Activated CD8-positive, alpha-beta memory T cell treated with anti-CD3 and anti-CD28 coated beads for 4 hours (primary cell): ENCODE measurements at regions not wholly inside any gene's neighbourhood (a gene's known extent, or its start where the extent isn't known, plus 50 kb on each side); places are given as distances from the start of the nearest gene placed in this dataset.

ENCODE experiments used
- DNase-seq, 2 donors: peaks; one replicate each; pipeline ENCODE4 v3.0.0-alpha.2; 2020; ENCODE audit warnings: low read depth in 2 of 2

GRCh38 chr18:38329145-38329544 is 763.5 kb upstream of the CELF4 start:
- DNase-seq: no peak

- DNase-seq: no peak
Measured at GRCh38 chr18:38322206-38322605, 756.6 kb upstream of the CELF4 start.

DNA sequence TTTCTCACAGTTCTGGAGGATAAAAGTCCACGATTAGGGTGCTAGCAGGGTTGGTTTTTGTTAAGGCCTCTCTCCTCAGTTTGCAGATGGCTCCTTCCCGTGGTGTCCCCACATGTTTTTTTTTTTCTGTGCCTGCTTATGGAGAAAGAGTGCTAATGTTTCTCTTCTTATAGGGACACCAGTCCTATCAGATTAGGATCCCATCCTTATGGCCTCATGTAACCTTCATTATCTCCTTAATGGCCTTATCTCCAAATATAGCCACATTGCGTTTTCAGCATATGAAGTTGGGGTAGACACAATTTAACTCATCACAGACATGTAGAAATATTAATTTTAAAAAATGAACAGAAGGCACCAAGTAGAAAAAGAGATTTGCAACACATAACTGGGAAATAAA is 755.7 kb upstream of the CELF4 start:
- DNase-seq: no peak

DNA sequence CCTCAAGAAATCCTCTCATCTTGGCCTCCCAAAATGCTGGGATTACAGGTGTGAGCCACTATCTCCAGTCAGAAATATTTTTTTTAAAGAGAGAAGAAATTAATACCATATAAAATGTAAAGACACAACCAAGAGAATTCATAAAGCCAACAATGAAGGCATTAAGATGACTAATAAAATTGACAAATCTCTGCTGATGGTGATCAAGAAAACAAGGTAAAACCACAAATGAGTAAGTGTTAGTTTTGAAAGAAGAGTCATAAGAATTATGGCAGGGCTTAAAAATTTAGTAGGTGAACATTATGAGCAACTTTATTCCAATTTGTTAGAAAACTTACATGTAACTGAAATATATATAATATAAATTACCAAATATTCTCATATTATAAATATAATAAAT is 752.8 kb upstream of the CELF4 start:
- DNase-seq: no peak

GRCh38 chr18:38313831-38314230 is 748.2 kb upstream of the CELF4 start:
- no peak for DNase-seq

GRCh38 chr18:38312532-38312931 is 746.9 kb upstream of the CELF4 start:
- no peak for DNase-seq

GRCh38 chr18:38310936-38311335 is 745.3 kb upstream of the CELF4 start:
- no peak for DNase-seq

GRCh38 chr18:38307914-38308313 is 742.3 kb upstream of the CELF4 start:
- no peak for DNase-seq

DNA sequence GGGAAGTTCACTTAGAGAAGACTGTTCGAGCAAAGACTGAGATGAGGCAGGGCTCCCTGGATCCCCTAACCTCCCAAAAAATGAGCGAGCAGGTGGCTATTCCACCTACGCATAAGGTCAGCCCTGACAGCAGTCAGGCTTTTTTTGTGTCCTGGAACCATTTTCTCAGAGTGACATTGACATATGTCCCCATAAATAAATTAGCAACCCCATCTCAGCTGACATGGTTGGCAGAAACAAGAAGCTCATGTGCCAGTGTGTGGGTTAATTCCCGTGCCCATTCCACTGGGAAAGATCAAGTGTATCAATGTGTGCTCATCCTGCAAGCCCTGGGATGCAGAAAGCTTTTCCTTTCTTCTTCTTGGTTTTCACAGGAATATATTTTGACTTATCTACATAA is 740.4 kb upstream of the CELF4 start:
- no peak for DNase-seq

DNA sequence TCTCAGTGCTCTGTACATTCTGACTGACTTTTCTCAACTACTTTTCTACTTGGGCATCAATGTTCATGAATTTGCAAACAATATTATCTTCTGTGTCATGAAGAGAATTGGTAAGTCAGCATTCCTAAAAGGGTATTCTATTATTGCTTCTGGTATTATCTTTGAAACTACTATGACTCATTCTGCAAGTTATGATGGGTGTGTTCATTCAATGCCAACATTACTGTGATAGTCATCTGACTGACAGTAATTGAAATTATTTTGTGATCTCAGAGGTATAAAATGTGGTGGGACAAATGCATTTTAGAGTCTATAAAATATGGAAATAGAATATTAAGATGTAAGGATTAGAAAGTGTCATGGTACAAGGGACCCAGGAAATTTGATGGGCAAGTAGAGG is 736.0 kb upstream of the CELF4 start:
- DNase-seq: no peak

- DNase-seq: no peak
Measured at GRCh38 chr18:38297910-38298309, 732.3 kb upstream of the CELF4 start.

- DNase-seq: no peak
Measured at GRCh38 chr18:38290229-38290628, 724.6 kb upstream of the CELF4 start.

- no peak for DNase-seq
Measured at GRCh38 chr18:38284972-38285371, 719.4 kb upstream of the CELF4 start.

DNA sequence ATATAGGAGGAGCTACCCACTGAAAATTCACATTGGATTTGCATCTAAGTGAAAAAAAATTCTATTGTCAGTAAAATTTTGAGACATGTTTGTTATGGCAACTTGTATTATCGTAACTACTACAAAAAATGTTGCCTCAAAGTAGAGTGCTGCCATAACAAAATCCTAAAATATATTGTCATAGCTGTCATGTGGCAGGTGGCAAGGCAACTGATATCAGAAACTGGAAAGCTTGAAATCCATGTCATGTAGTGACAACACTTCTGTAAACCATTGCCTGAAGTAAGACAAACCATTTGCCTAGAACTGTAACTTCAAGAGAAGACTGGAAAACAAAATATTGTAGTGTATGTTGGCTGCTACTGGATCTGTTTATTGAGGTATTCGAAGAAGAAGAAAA is 697.5 kb upstream of the CELF4 start:
- no peak for DNase-seq

- no peak for DNase-seq
Measured at GRCh38 chr18:38262661-38263060, 697.1 kb upstream of the CELF4 start.

GRCh38 chr18:38257661-38258060 is 692.1 kb upstream of the CELF4 start:
- DNase-seq: no peak

DNA sequence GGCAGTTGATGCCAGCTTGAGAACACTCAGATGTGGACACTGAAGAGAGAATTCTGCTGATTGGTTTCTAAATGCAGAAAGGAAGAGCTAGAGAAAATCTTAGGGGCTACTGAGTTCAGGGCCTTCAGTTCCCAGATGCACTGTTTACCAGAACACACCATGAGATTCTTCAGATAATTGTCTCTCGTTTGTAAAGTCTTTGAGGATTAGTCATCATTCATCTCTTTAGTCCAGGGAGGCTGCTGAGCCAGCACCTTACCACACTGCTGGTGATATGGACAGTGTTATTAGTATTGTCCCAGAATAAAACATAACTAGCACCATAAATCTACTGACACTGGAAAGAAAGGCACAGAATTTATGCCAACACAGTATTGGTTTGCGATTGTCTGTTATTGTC is 690.8 kb upstream of the CELF4 start:
- DNase-seq: no peak

GRCh38 chr18:38250971-38251370 is 685.4 kb upstream of the CELF4 start:
- DNase-seq: no peak

DNA sequence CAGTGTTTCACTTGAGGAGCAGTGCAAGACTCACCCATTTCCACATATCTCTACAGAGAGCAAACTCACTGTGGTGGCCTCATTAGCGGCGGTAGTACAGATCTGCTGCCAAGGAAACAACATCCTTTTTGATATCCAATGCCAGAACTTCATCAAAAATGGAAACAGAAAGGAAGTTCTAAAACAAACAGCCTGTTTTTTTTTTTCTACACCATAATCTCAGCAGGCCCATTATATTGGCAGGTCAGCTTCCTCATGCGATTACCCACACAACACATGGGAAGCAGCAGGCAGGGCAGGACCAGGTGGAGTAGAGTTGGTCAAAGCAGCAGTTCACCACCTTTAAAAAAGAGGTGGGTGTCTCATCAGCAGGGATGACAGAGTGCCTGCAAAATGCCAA is 678.9 kb upstream of the CELF4 start:
- no peak for DNase-seq

DNA sequence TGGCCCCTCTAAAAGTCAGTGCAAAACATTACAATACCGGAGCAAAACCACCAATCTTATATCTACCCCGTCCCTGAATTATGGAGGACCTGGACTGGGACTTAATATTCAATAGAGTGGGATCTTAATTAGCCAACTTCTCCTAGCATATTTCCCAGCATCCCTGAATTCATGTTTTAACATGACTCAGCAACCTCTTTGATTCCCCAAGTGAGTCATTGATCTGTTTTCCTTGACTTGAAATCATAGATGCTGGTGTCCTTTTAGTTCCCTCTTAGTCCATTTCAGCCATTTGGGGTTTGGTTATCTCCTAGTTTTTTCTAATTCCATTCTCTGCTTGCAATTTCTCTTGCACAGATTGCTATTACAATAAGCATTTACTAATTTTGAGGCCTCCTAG is 677.7 kb upstream of the CELF4 start:
- no peak for DNase-seq

DNA sequence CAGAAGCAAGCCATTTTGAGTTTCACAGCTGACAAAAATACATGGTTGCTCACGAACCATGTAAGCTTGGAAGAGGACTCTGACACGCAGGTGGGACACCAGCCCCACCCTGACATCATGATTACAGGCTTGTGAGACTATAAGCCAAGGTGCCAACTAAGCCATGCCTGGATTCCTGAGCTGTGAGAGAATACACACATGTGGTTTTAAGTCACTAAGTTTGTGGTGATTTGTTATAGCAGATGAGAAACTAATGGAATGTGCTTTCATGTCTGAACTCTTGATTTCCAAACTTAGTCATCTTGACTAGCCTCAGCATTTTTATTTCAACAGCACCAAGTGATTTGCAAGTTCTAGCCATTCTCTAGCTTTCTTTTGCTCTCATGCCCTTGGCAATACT is 676.1 kb upstream of the CELF4 start:
- no peak for DNase-seq

- DNase-seq: no peak
Measured at GRCh38 chr18:38241216-38241615, 675.6 kb upstream of the CELF4 start.

DNA sequence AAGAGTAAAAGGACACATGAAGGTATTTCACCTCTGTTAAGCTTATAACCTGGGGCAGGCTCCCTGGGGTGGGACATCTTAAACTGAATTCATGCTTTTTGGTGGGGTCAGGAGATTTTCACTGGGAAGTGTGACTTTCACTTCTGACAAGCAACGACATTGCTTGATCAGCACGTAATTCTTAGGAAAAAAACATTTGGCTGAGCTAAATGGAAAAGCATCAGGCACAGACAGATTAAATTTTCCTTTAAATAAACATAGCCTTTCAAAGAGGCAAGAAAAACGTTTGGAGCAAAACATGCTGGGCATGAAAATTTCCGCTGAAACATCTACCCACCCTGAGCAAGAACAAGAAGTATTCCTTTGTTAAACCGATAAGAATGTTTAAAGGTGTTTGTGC is 674.0 kb upstream of the CELF4 start:
- no peak for DNase-seq

- DNase-seq: no peak
Measured at GRCh38 chr18:38237796-38238195, 672.2 kb upstream of the CELF4 start.

DNA sequence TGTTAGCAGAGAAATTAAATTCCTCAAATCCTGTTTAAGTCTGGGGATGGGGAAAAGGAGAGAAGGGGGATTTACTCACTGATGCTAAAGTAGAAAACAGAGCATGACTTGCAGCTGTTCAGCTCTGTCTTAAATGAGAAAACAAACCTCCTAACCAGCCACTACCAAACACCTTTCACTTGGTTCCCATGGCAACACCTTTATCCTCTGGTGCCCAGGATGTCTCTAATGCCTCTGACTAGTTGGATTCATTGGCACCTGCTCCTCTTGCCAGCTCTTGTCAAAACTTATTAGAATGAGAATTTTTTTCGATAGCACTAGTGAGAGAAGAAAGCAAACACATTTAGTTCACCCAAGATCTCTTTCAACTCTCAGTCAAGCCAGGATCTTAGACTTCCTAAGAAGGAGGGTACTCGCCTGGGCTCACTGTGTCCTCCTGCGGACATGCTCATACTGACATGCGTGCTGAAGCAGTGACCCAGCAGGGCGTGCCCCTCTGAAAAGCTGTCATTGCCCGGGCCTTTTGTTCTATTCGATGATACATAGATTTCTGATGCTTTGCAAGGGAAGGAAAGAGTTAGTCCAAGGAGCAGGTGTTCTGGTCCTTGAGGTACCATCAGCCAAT is 656.0 kb upstream of the CELF4 start:
- DNase-seq: no peak
